Bronchial epithelial cell (primary cell): ENCODE measurements at regions not wholly inside any gene's neighbourhood (a gene's known extent, or its start where the extent isn't known, plus 50 kb on each side); places are given as distances from the start of the nearest gene placed in this dataset.

Source experiments
- DNase-seq: peaks from one replicate; pipeline ENCODE4 v3.0.0-alpha.2; 2010; ENCODE audit warnings: low read depth
- FAIRE-seq: peaks from 2 replicates; lab custom pipeline; 2011; peaks lifted over from hg19 to GRCh38; lab: Jason Lieb, UNC
- H3K27me3 ChIP-seq: 2 replicates; pipeline ENCODE4 v1.5.1; 2011; ENCODE audit warnings: low read length; ENCODE audit not compliant: control insufficient read depth, insufficient read depth
- H3K36me3 ChIP-seq: 2 replicates; pipeline ENCODE4 v1.5.1; 2011; ENCODE audit warnings: low read length; ENCODE audit not compliant: control insufficient read depth, insufficient read depth
- H3K4me3 ChIP-seq: 2 replicates; pipeline ENCODE4 v1.5.1; 2011; ENCODE audit warnings: mild to moderate bottlenecking, low read depth, low read length, control low read depth
- CTCF ChIP-seq: IDR thresholded peaks from 2 replicates; pipeline ENCODE4 v1.5.1; 2011; ENCODE audit warnings: mild to moderate bottlenecking, moderate library complexity, low read length, control low read depth, inconsistent platforms; ENCODE audit not compliant: insufficient read depth, severe bottlenecking

GRCh38 chr9:26172301-26172700 lies 494.1 kb upstream of the TUSC1 start:
- no peak for TF ChIP-seq CTCF
- Histone ChIP-seq H3K36me3 (no peaks in the 10 kb centered on the region), H3K27me3 (no peaks in the 10 kb centered on the region), H3K4me3 (no peak overlapping the region)
- no peak for FAIRE-seq
- DNase-seq: peak; percentile 4

- FAIRE-seq (no peak), DNase-seq (no peak)
- TF ChIP-seq CTCF: no peak
- Histone ChIP-seq H3K4me3 (no peak overlapping the region), H3K36me3 (no peaks in the 10 kb centered on the region), H3K27me3 (no peaks in the 10 kb centered on the region)
Measured at GRCh38 chr9:26171691-26172090, 493.4 kb upstream of the TUSC1 start.

- no peak overlapping the region for H3K4me3 ChIP-seq
- H3K36me3 ChIP-seq: no peaks in the 10 kb centered on the region
- no peak for TF ChIP-seq CTCF
- H3K27me3 ChIP-seq: no peaks in the 10 kb centered on the region
- DNase-seq: no peak
- FAIRE-seq: no peak
Measured at GRCh38 chr9:26170190-26170589, 491.9 kb upstream of the TUSC1 start.

GRCh38 chr9:26169708-26170107 lies 491.5 kb upstream of the TUSC1 start:
- Histone ChIP-seq H3K4me3 (no peak overlapping the region), H3K36me3 (no peaks in the 10 kb centered on the region), H3K27me3 (no peaks in the 10 kb centered on the region)
- no peak for FAIRE-seq
- no peak for TF ChIP-seq CTCF
- peak; percentile 5 for DNase-seq

GRCh38 chr9:26166537-26166936 lies 488.3 kb upstream of the TUSC1 start:
- TF ChIP-seq CTCF: no peak
- H3K4me3 ChIP-seq: no peak overlapping the region
- DNase-seq (no peak), FAIRE-seq (no peak)
- no peaks in the 10 kb centered on the region for H3K36me3 ChIP-seq
- no peaks in the 10 kb centered on the region for H3K27me3 ChIP-seq

- DNase-seq (no peak), FAIRE-seq (no peak)
- no peaks in the 10 kb centered on the region for H3K36me3 ChIP-seq
- no peak for TF ChIP-seq CTCF
- no peaks in the 10 kb centered on the region for H3K27me3 ChIP-seq
- no peak overlapping the region for H3K4me3 ChIP-seq
Measured at GRCh38 chr9:26165426-26165825, 487.2 kb upstream of the TUSC1 start.
